K562 (cell line): ENCODE measurements at regions not wholly inside any gene's neighbourhood (a gene's known extent, or its start where the extent isn't known, plus 50 kb on each side); places are given as distances from the start of the nearest gene placed in this dataset.

Experiments used
- ATAC-seq: fragments of 200-7000 bp; cut with Tn5 transposase; 3 replicates; pipeline ENCODE4 v1.9.1; 2020; ENCODE audit warnings: moderate library complexity
- BruUV-seq: library from RNA; stranded (reverse); fragments of 400-500 nt; replicated peaks from 2 replicates; lab custom pipeline; 2021; lab: Mats Ljungman, UMichigan
- CTCF ChIA-PET: fragments of 300-600 bp; formaldehyde crosslinking; extraction: SDS; loops from one replicate; lab custom pipeline; 2021; ENCODE audit warnings: low intra/inter-chr PET ratio; lab: Yijun Ruan, JAX
- POLR2A ChIA-PET: fragments of 300-600, 350-650 bp; sonication (Branson Sonifier 250); formaldehyde crosslinking; extraction: SDS; loops from one replicate; lab custom pipeline; 2021; ENCODE audit warnings: antibody characterized with exemption, inconsistent platforms; lab: Yijun Ruan, JAX
- DNase-seq, 4 experiments: peaks; one replicate each; pipeline versions ENCODE4 v3.0.0 to v3.0.0-alpha.2; 2011 to 2018; ENCODE audit warnings: low spot score in 3 of 4, mixed read lengths in 3 of 4; ENCODE audit errors: extremely low read depth in 1 of 4
- FAIRE-seq: peaks from 2 replicates; lab custom pipeline; 2011; peaks lifted over from hg19 to GRCh38; lab: Jason Lieb, UNC
- H2AFZ ChIP-seq: 2 replicates; pipeline ENCODE4 v1.6.0; 2011; ENCODE audit warnings: low read depth, low read length, control low read depth, inconsistent platforms
- H3K27ac ChIP-seq: fragments of 200-600 bp; 3 replicates; pipeline ENCODE4 v1.8.0; 2011; ENCODE audit warnings: low read depth, mild to moderate bottlenecking, control low read depth, inconsistent platforms, low read length, moderate library complexity, mixed read lengths; ENCODE audit errors: extremely low read depth
- H3K27me3 ChIP-seq, 2 experiments: fragments of 300-600 bp in 1 of 2; 2 replicates in 1 of 2; 3 replicates in 1 of 2; pipeline versions ENCODE4 v1.6.0 to v1.8.0; 2011; ENCODE audit warnings: inconsistent platforms in 2 of 2, low read length in 2 of 2, mild to moderate bottlenecking in 1 of 2, mixed read lengths in 1 of 2, moderate library complexity in 1 of 2; ENCODE audit not compliant: control insufficient read depth in 2 of 2, insufficient read depth in 2 of 2
- H3K36me3 ChIP-seq: fragments of 300-600 bp; 3 replicates; pipeline ENCODE4 v1.8.0; 2011; ENCODE audit warnings: mild to moderate bottlenecking, low read length, inconsistent platforms; ENCODE audit not compliant: control insufficient read depth, insufficient read depth
- H3K4me1 ChIP-seq, 2 experiments: fragments of 200-600 bp in 1 of 2; replicated peaks in 1 of 2; 2 replicates in 1 of 2; 3 replicates in 1 of 2; pipeline versions ENCODE4 v1.5.1 to v1.8.0; 2011; ENCODE audit warnings: inconsistent platforms in 2 of 2, low read length in 2 of 2, mild to moderate bottlenecking in 1 of 2, mixed read lengths in 1 of 2, moderate library complexity in 1 of 2; ENCODE audit not compliant: control insufficient read depth in 2 of 2, insufficient read depth in 2 of 2
- H3K4me2 ChIP-seq: 2 replicates; pipeline ENCODE4 v1.6.1; 2011; ENCODE audit warnings: low read length, control low read depth, inconsistent platforms, mixed read lengths; ENCODE audit not compliant: insufficient read depth
- H3K4me3 ChIP-seq: fragments of 200-600 bp; sonication (generic), shearing (Covaris generic); 2 replicates; pipeline ENCODE4 v1.5.1; 2016; ENCODE audit warnings: control low read depth, inconsistent platforms
- H3K79me2 ChIP-seq: fragments of 200-600 bp; 3 replicates; pipeline ENCODE4 v1.8.0; 2011; ENCODE audit warnings: low read length, inconsistent platforms; ENCODE audit not compliant: control insufficient read depth, insufficient read depth
- H3K9ac ChIP-seq, 2 experiments: 2 replicates each; pipeline versions ENCODE4 v1.6.0 to v1.6.1; 2011; ENCODE audit warnings: low read depth in 2 of 2, low read length in 2 of 2, control low read depth in 1 of 2, inconsistent platforms in 1 of 2, mild to moderate bottlenecking in 1 of 2, mixed read lengths in 1 of 2; ENCODE audit not compliant: insufficient read depth in 1 of 2
- H3K9me1 ChIP-seq: one replicate; pipeline ENCODE4 v1.6.0; 2011; ENCODE audit warnings: inconsistent platforms, mild to moderate bottlenecking, low read length, moderate library complexity; ENCODE audit not compliant: control insufficient read depth, insufficient read depth
- H3K9me3 ChIP-seq: replicated peaks from 2 replicates; pipeline ENCODE4 v1.5.1; 2011; ENCODE audit warnings: low read depth, low read length, inconsistent platforms; ENCODE audit not compliant: control insufficient read depth, insufficient read depth
- H4K20me1 ChIP-seq: replicated peaks from 2 replicates; pipeline ENCODE4 v1.6.1; 2011; ENCODE audit warnings: low read length, inconsistent platforms, mixed read lengths; ENCODE audit not compliant: control insufficient read depth, insufficient read depth
- CHAMP1 ChIP-seq: fragments of 450-650 bp; IDR thresholded peaks from 2 replicates; pipeline ENCODE4 v1.6.1; 2016; ENCODE audit warnings: mild to moderate bottlenecking
- GTF2E2 ChIP-seq: fragments of 200-800 bp; sonication (Bioruptor generic); IDR thresholded peaks from 2 replicates; pipeline ENCODE4 v1.6.1; 2016; ENCODE audit warnings: missing genetic modification characterization, missing compliant biosample characterization
- MTF1 ChIP-seq: fragments of 250-450 bp; sonication (Bioruptor Pico); IDR thresholded peaks from 2 replicates; pipeline ENCODE4 v1.9.0; 2021; ENCODE audit warnings: moderate library complexity, mild to moderate bottlenecking, inconsistent platforms, borderline replicate concordance
- NR2C2 ChIP-seq, 2 experiments: fragments of 200-800 bp in 1 of 2; sonication (Bioruptor generic) in 1 of 2; sonication (generic) in 1 of 2; formaldehyde crosslinking in 1 of 2; IDR thresholded peaks; 2 replicates each; pipeline versions ENCODE4 v1.6.1 to v1.8.0; 2016 to 2022; ENCODE audit warnings: mild to moderate bottlenecking in 1 of 2, missing compliant biosample characterization in 1 of 2, missing genetic modification characterization in 1 of 2, missing genetic modification reagents in 1 of 2
- NR4A1 ChIP-seq, 2 experiments: fragments of 250-450 bp in 1 of 2; fragments of 450-650 bp in 1 of 2; sonication (Bioruptor Pico) in 1 of 2; IDR thresholded peaks; 2 replicates each; pipeline versions ENCODE4 v1.4.0 to v1.6.1; 2016 to 2020; ENCODE audit warnings: mild to moderate bottlenecking in 2 of 2, missing compliant biosample characterization in 1 of 2, missing genetic modification characterization in 1 of 2, moderate library complexity in 1 of 2
- WGBS: fragments of 100-300 bp; shearing (Covaris generic); methylation state at CpG from one replicate; pipeline ENCODE4 v1.1.6; 2016; ENCODE audit warnings: low coverage, mixed read lengths; ENCODE audit not compliant: insufficient coverage; ENCODE audit errors: missing lambda C conversion rate; 5-methylcytosine and 5-hydroxymethylcytosine counted together
- in situ Hi-C: fragments of 300-500 bp; cut with MboI; formaldehyde crosslinking; loops from 4 replicates; pipeline ENCODE4 v1.15.0; 2018; ENCODE audit warnings: inconsistent platforms, mixed read lengths
- intact Hi-C: fragments of 100-400 bp; cut with micrococcal nuclease; formaldehyde crosslinking; loops from 2 replicates; pipeline ENCODE4 v1.14.2; 2022

GRCh38 chr10:10579709-10580108 is 438.0 kb upstream of the CELF2 start:
- Histone ChIP-seq H3K9me1 (no peaks in the 10 kb centered on the region), H3K9me3 (no peaks in the 10 kb centered on the region), H2AFZ (no peak overlapping the region), H3K4me3 (no peak overlapping the region), H3K9ac (no peak overlapping the region), H3K4me1 (no peaks in the 10 kb centered on the region), H3K36me3 (no peaks in the 10 kb centered on the region), H3K27me3 (no peaks in the 10 kb centered on the region), H3K4me2 (no peak overlapping the region), H4K20me1 (no peaks in the 10 kb centered on the region), H3K79me2 (no peaks in the 10 kb centered on the region), H3K27ac (no peak overlapping the region)
- 0% methylated on average over 1 of the region's 1 CpG for WGBS
- BruUV-seq = no TSS peak
- ChIA-PET POLR2A (no interaction called here), CTCF (no interaction called here)
- in situ Hi-C loops = no loop called here
- ATAC-seq (no peak), DNase-seq (no peak), FAIRE-seq (no peak)
- no peak for TF ChIP-seq NR4A1 (CRISPR knock-in tag; IDR thresholded peaks at IDR 0.05)
- no peak for TF ChIP-seq NR4A1 (tag; IDR thresholded peaks at IDR 0.05)
- TF ChIP-seq GTF2E2 (tag) = no peak
- TF ChIP-seq MTF1 (CRISPR knock-in tag) = no peak
- no peak for TF ChIP-seq NR2C2 (CRISPR knock-in tag; IDR thresholded peaks at IDR 0.05)
- TF ChIP-seq NR2C2 (tag; IDR thresholded peaks at IDR 0.05) = no peak
- TF ChIP-seq CHAMP1 = no peak
- intact Hi-C loops = no loop called here
